Activated T-cell treated with anti-CD3 and anti-CD28 coated beads, Interleukin-2, amount 50 U/mL, for 24 hours (primary cell): ENCODE measurements at regions not wholly inside any gene's neighbourhood (a gene's known extent, or its start where the extent isn't known, plus 50 kb on each side); places are given as distances from the start of the nearest gene placed in this dataset.

Experiments
- DNase-seq: peaks from one replicate; pipeline ENCODE4 v3.0.0-alpha.2; 2020
- H3K27ac Mint-ChIP-seq: 2 replicates; pipeline ENCODE4 v1.8.0; 2020; ENCODE audit warnings: mild to moderate bottlenecking, mixed read lengths
- H3K27me3 Mint-ChIP-seq: 2 replicates; pipeline ENCODE4 v1.8.0; 2020; ENCODE audit warnings: mixed read lengths
- H3K36me3 Mint-ChIP-seq: 2 replicates; pipeline ENCODE4 v1.8.0; 2020; ENCODE audit warnings: low read depth, mixed read lengths
- H3K4me1 Mint-ChIP-seq: 2 replicates; pipeline ENCODE4 v1.8.0; 2020; ENCODE audit warnings: low read depth, mixed read lengths
- H3K4me3 Mint-ChIP-seq: 2 replicates; pipeline ENCODE4 v1.8.0; 2020; ENCODE audit warnings: mild to moderate bottlenecking, moderate library complexity, mixed read lengths
- H3K9me3 Mint-ChIP-seq: 2 replicates; pipeline ENCODE4 v1.8.0; 2020; ENCODE audit warnings: mixed read lengths

- H3K4me3 Mint-ChIP-seq: no peak overlapping the region
- H3K4me1 Mint-ChIP-seq: no peaks in the 10 kb centered on the region
- H3K27ac Mint-ChIP-seq: no peak overlapping the region
- peaks cover 6% of the 10 kb centered on the region for H3K9me3 Mint-ChIP-seq
- H3K36me3 Mint-ChIP-seq: no peaks in the 10 kb centered on the region
- DNase-seq: no peak
- no peaks in the 10 kb centered on the region for H3K27me3 Mint-ChIP-seq
Measured at GRCh38 chr5:30900367-30900766, 293.1 kb upstream of the CDH6 start.

GRCh38 chr5:30894811-30895210, 298.7 kb upstream of the CDH6 start:
- no peak overlapping the region for H3K27ac Mint-ChIP-seq
- no peaks in the 10 kb centered on the region for H3K4me1 Mint-ChIP-seq
- no peak overlapping the region for H3K4me3 Mint-ChIP-seq
- no peak for DNase-seq
- H3K36me3 Mint-ChIP-seq: no peaks in the 10 kb centered on the region
- H3K27me3 Mint-ChIP-seq: no peaks in the 10 kb centered on the region
- H3K9me3 Mint-ChIP-seq: peaks cover 9% of the 10 kb centered on the region

- Mint-ChIP-seq H3K4me1 (no peaks in the 10 kb centered on the region), H3K9me3 (peaks cover 6% of the 10 kb centered on the region), H3K27ac (no peak overlapping the region), H3K36me3 (no peaks in the 10 kb centered on the region), H3K4me3 (no peak overlapping the region), H3K27me3 (no peaks in the 10 kb centered on the region)
- no peak for DNase-seq
Measured at GRCh38 chr5:30891660-30892059, 301.8 kb upstream of the CDH6 start.

- Mint-ChIP-seq H3K4me1 (no peaks in the 10 kb centered on the region), H3K9me3 (peaks cover 5% of the 10 kb centered on the region), H3K27me3 (no peaks in the 10 kb centered on the region), H3K36me3 (no peaks in the 10 kb centered on the region), H3K27ac (no peak overlapping the region), H3K4me3 (no peak overlapping the region)
- no peak for DNase-seq
Measured at GRCh38 chr5:30890377-30890776, 303.1 kb upstream of the CDH6 start.

- H3K9me3 Mint-ChIP-seq: peaks cover 11% of the 10 kb centered on the region
Measured at GRCh38 chr5:30880514-30880913, 313.0 kb upstream of the CDH6 start.

GRCh38 chr5:30879887-30880286, 313.6 kb upstream of the CDH6 start:
- peaks cover 15% of the 10 kb centered on the region for H3K9me3 Mint-ChIP-seq
- no peaks in the 10 kb centered on the region for H3K4me1 Mint-ChIP-seq
- H3K27me3 Mint-ChIP-seq: no peaks in the 10 kb centered on the region

More at GRCh38 chr5:30880514-30880913, 313.0 kb upstream of the CDH6 start:
- Mint-ChIP-seq H3K4me1 (no peaks in the 10 kb centered on the region), H3K36me3 (no peaks in the 10 kb centered on the region), H3K27ac (no peak overlapping the region), H3K27me3 (no peaks in the 10 kb centered on the region), H3K4me3 (no peak overlapping the region)
- DNase-seq: no peak

GRCh38 chr5:30878746-30879145, 314.7 kb upstream of the CDH6 start:
- no peak for DNase-seq
- Mint-ChIP-seq H3K27ac (no peak overlapping the region), H3K27me3 (no peaks in the 10 kb centered on the region), H3K4me3 (no peak overlapping the region), H3K9me3 (peaks cover 7% of the 10 kb centered on the region), H3K36me3 (no peaks in the 10 kb centered on the region), H3K4me1 (no peaks in the 10 kb centered on the region)

More at GRCh38 chr5:30879887-30880286, 313.6 kb upstream of the CDH6 start:
- Mint-ChIP-seq H3K36me3 (no peaks in the 10 kb centered on the region), H3K27ac (no peak overlapping the region), H3K4me3 (no peak overlapping the region)
- no peak for DNase-seq

- Mint-ChIP-seq H3K27me3 (no peaks in the 10 kb centered on the region), H3K9me3 (peaks cover 7% of the 10 kb centered on the region), H3K27ac (no peak overlapping the region), H3K36me3 (no peaks in the 10 kb centered on the region), H3K4me1 (no peaks in the 10 kb centered on the region), H3K4me3 (no peak overlapping the region)
- no peak for DNase-seq
Measured at GRCh38 chr5:30878296-30878695, 315.2 kb upstream of the CDH6 start.

GRCh38 chr5:30874241-30875034, 319.0 kb upstream of the CDH6 start:
- Mint-ChIP-seq H3K4me1 (no peaks in the 10 kb centered on the region), H3K36me3 (no peaks in the 10 kb centered on the region), H3K4me3 (no peak overlapping the region), H3K9me3 (peaks cover 10% of the 10 kb centered on the region), H3K27ac (no peak overlapping the region), H3K27me3 (no peaks in the 10 kb centered on the region)
- DNase-seq: no peak

- Mint-ChIP-seq H3K27ac (no peak overlapping the region), H3K9me3 (peaks cover 9% of the 10 kb centered on the region), H3K4me3 (no peak overlapping the region), H3K27me3 (no peaks in the 10 kb centered on the region), H3K4me1 (no peaks in the 10 kb centered on the region), H3K36me3 (no peaks in the 10 kb centered on the region)
- no peak for DNase-seq
Measured at GRCh38 chr5:30871196-30871595, 322.3 kb upstream of the CDH6 start.

GRCh38 chr5:30867711-30868110, 325.8 kb upstream of the CDH6 start:
- Mint-ChIP-seq H3K4me3 (no peak overlapping the region), H3K27ac (no peak overlapping the region), H3K9me3 (peaks cover 13% of the 10 kb centered on the region), H3K27me3 (no peaks in the 10 kb centered on the region), H3K36me3 (no peaks in the 10 kb centered on the region), H3K4me1 (no peaks in the 10 kb centered on the region)
- no peak for DNase-seq

- Mint-ChIP-seq H3K36me3 (no peaks in the 10 kb centered on the region), H3K27ac (no peak overlapping the region), H3K9me3 (peaks cover 10% of the 10 kb centered on the region), H3K4me1 (no peaks in the 10 kb centered on the region), H3K4me3 (no peak overlapping the region), H3K27me3 (no peaks in the 10 kb centered on the region)
- DNase-seq: no peak
Measured at GRCh38 chr5:30866142-30866541, 327.3 kb upstream of the CDH6 start.

- peaks cover 4% of the 10 kb centered on the region for H3K9me3 Mint-ChIP-seq
- no peaks in the 10 kb centered on the region for H3K36me3 Mint-ChIP-seq
- no peak for DNase-seq
- H3K27me3 Mint-ChIP-seq: no peaks in the 10 kb centered on the region
- H3K4me3 Mint-ChIP-seq: no peak overlapping the region
- no peak overlapping the region for H3K27ac Mint-ChIP-seq
- H3K4me1 Mint-ChIP-seq: no peaks in the 10 kb centered on the region
Measured at GRCh38 chr5:30856242-30856641, 337.2 kb upstream of the CDH6 start.

- peaks cover 6% of the 10 kb centered on the region for H3K9me3 Mint-ChIP-seq
- H3K27me3 Mint-ChIP-seq: no peaks in the 10 kb centered on the region
- no peak overlapping the region for H3K27ac Mint-ChIP-seq
- H3K4me3 Mint-ChIP-seq: no peak overlapping the region
- H3K36me3 Mint-ChIP-seq: no peaks in the 10 kb centered on the region
- no peak for DNase-seq
- H3K4me1 Mint-ChIP-seq: no peaks in the 10 kb centered on the region
Measured at GRCh38 chr5:30853158-30853557, 340.3 kb upstream of the CDH6 start.

GRCh38 chr5:30850866-30851265, 342.6 kb upstream of the CDH6 start:
- Mint-ChIP-seq H3K4me3 (no peak overlapping the region), H3K27ac (no peak overlapping the region)
- no peak for DNase-seq

More at GRCh38 chr5:30850866-30851265, 342.6 kb upstream of the CDH6 start:
- peaks cover 6% of the 10 kb centered on the region for H3K9me3 Mint-ChIP-seq
- no peaks in the 10 kb centered on the region for H3K36me3 Mint-ChIP-seq
- H3K4me1 Mint-ChIP-seq: no peaks in the 10 kb centered on the region
- H3K27me3 Mint-ChIP-seq: no peaks in the 10 kb centered on the region
